A673 (cell line): ENCODE measurements at regions not wholly inside any gene's neighbourhood (a gene's known extent, or its start where the extent isn't known, plus 50 kb on each side); places are given as distances from the start of the nearest gene placed in this dataset.

Experiments used
- BruUV-seq: library from RNA; stranded (reverse); fragments of 400-500 nt; replicated peaks from 2 replicates; lab custom pipeline; 2021; lab: Mats Ljungman, UMichigan
- CTCF ChIA-PET: fragments of 300-600 bp; sonication (Branson Sonifier 250); formaldehyde crosslinking; loops from one replicate; lab custom pipeline; 2022; ENCODE audit warnings: antibody characterized with exemption; lab: Charles Lee
- POLR2A ChIA-PET: fragments of 300-600 bp; sonication (Branson Sonifier 250); formaldehyde crosslinking; loops from one replicate; lab custom pipeline; 2022; ENCODE audit warnings: antibody characterized with exemption; ENCODE audit not compliant: low non-redundant PET; lab: Charles Lee
- DNase-seq: peaks from one replicate; pipeline ENCODE4 v3.0.0-alpha.2; 2015; ENCODE audit warnings: low spot score
- H3K27ac ChIP-seq: fragments of 200-600 bp; sonication (generic); 2 replicates; pipeline ENCODE4 v1.5.1; 2016; ENCODE audit warnings: mixed run types, low read depth, mild to moderate bottlenecking, mixed read lengths, antibody characterized with exemption, low read length; ENCODE audit not compliant: poor library complexity, severe bottlenecking
- H3K27me3 ChIP-seq: fragments of 200-600 bp; sonication (generic); replicated peaks from 2 replicates; pipeline ENCODE4 v1.6.1; 2017; ENCODE audit warnings: mixed run types, low read depth, mild to moderate bottlenecking, mixed read lengths, antibody characterized with exemption, low read length; ENCODE audit not compliant: insufficient read depth, poor library complexity
- H3K36me3 ChIP-seq: fragments of 200-600 bp; sonication (generic); 2 replicates; pipeline ENCODE4 v1.6.1; 2016; ENCODE audit warnings: mixed run types, mild to moderate bottlenecking, mixed read lengths, antibody characterized with exemption, low read length; ENCODE audit not compliant: insufficient read depth, poor library complexity, severe bottlenecking
- H3K4me1 ChIP-seq: fragments of 200-600 bp; sonication (generic); 2 replicates; pipeline ENCODE4 v1.6.1; 2017; ENCODE audit warnings: mixed run types, mild to moderate bottlenecking, mixed read lengths, antibody characterized with exemption, low read length; ENCODE audit not compliant: insufficient read depth, poor library complexity, severe bottlenecking
- H3K4me3 ChIP-seq: fragments of 200-600 bp; sonication (generic); 2 replicates; pipeline ENCODE4 v1.5.1; 2016; ENCODE audit warnings: low read depth, mixed run types, mild to moderate bottlenecking, mixed read lengths, low read length; ENCODE audit not compliant: poor library complexity, severe bottlenecking
- H3K9me3 ChIP-seq: fragments of 200-600 bp; sonication (generic); 2 replicates; pipeline ENCODE4 v1.6.1; 2016; ENCODE audit warnings: mixed run types, low read depth, mild to moderate bottlenecking, mixed read lengths, antibody characterized with exemption, low read length; ENCODE audit not compliant: poor library complexity, severe bottlenecking
- EZH2 ChIP-seq: fragments of 200-600 bp; sonication (generic); IDR thresholded peaks from 2 replicates; pipeline ENCODE4 v1.6.1; 2017; ENCODE audit warnings: borderline replicate concordance, low read depth, mild to moderate bottlenecking, mixed read lengths, antibody characterized with exemption, low read length; ENCODE audit not compliant: poor library complexity, severe bottlenecking
- intact Hi-C: fragments of 100-400 bp; cut with micrococcal nuclease; formaldehyde crosslinking; loops from one replicate; pipeline ENCODE4 v1.10.0; 2022; ENCODE audit not compliant: unreplicated experiment
- TF ChIP-seq, protein P1 (sequence below): fragments of 300-800, 200-600 bp; sonication (generic); conservative IDR thresholded peaks from 2 replicates; pipeline ENCODE4 v1.5.1; 2017; ENCODE audit warnings: low read depth, mild to moderate bottlenecking, antibody characterized with exemption, low read length, moderate library complexity, mixed read lengths

- TF ChIP-seq EZH2: no peak
- TF ChIP-seq, protein P1, sequence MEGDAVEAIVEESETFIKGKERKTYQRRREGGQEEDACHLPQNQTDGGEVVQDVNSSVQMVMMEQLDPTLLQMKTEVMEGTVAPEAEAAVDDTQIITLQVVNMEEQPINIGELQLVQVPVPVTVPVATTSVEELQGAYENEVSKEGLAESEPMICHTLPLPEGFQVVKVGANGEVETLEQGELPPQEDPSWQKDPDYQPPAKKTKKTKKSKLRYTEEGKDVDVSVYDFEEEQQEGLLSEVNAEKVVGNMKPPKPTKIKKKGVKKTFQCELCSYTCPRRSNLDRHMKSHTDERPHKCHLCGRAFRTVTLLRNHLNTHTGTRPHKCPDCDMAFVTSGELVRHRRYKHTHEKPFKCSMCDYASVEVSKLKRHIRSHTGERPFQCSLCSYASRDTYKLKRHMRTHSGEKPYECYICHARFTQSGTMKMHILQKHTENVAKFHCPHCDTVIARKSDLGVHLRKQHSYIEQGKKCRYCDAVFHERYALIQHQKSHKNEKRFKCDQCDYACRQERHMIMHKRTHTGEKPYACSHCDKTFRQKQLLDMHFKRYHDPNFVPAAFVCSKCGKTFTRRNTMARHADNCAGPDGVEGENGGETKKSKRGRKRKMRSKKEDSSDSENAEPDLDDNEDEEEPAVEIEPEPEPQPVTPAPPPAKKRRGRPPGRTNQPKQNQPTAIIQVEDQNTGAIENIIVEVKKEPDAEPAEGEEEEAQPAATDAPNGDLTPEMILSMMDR: no peak
- peak overlapping the region; percentile 16 for H3K27ac ChIP-seq
- no peaks in the 10 kb centered on the region for H3K36me3 ChIP-seq
- DNase-seq: peak; percentile 31
- no peaks in the 10 kb centered on the region for H3K9me3 ChIP-seq
- H3K4me3 ChIP-seq: no peak overlapping the region
- ChIA-PET CTCF (interaction anchor here (0.6 kb wide), 1 partner anchor 414 kb away, joined by 14 read pairs; no protein-coding TSS in a partner anchor), POLR2A (no interaction called here)
- BruUV-seq: no TSS peak
- intact Hi-C loops: no loop called here
- peaks cover 18% of the 10 kb centered on the region for H3K4me1 ChIP-seq
- no peaks in the 10 kb centered on the region for H3K27me3 ChIP-seq
These were observed 190.0 kb upstream of the CIBAR2 start for GRCh38 chr16:85302018-85302847.

DNA sequence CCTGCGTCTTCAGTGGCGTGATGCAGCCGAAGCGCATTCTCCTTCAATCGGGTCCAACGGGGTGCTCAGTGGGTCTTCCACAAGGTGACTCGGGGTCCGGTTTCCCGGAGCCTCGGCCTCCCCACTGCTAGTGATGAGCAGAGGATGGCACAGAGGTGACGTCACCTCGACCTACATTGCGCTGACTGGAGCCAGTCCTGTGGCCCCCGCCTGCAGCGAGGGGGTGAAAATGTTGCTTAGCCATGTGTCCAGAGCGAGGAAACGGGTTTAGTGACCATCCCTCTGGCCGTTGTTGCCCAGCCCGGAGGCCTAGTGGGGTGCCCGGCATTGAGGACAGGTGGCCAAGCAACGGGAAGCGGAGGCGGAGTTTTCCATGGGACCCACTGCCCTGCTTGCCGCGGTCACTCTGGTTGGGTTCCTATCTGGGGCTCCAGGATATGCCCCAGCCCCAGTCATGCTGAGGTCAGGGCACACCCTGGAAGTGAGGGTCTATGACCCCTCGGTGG lies 190.6 kb upstream of the CIBAR2 start:
- H3K27ac ChIP-seq: no peak overlapping the region
- BruUV-seq: no TSS peak

GRCh38 chr16:85303354-85303883 lies 191.1 kb upstream of the CIBAR2 start:
- POLR2A ChIA-PET: no interaction called here
- no peaks in the 10 kb centered on the region for H3K36me3 ChIP-seq
- CTCF ChIA-PET: no interaction called here
- no peaks in the 10 kb centered on the region for H3K27me3 ChIP-seq
- no peak overlapping the region for H3K4me3 ChIP-seq
- H3K4me1 ChIP-seq: peaks cover 22% of the 10 kb centered on the region
- DNase-seq: no peak
- TF ChIP-seq, protein P1: peak; percentile 81
- TF ChIP-seq EZH2: no peak
- no peak overlapping the region for H3K27ac ChIP-seq
- no peaks in the 10 kb centered on the region for H3K9me3 ChIP-seq
- intact Hi-C loops: no loop called here
- no TSS peak for BruUV-seq

More for the DNA sequence above, 190.6 kb upstream of the CIBAR2 start:
- H3K9me3 ChIP-seq: no peaks in the 10 kb centered on the region
- intact Hi-C loops: no loop called here
- DNase-seq: no peak
- peaks cover 18% of the 10 kb centered on the region for H3K4me1 ChIP-seq
- CTCF ChIA-PET: interaction anchor here (0.6 kb wide), 1 partner anchor 413 kb away, joined by 14 read pairs; no protein-coding TSS in a partner anchor
- TF ChIP-seq, protein P1: no peak
- TF ChIP-seq EZH2: no peak
- H3K27me3 ChIP-seq: no peaks in the 10 kb centered on the region
- POLR2A ChIA-PET: no interaction called here
- H3K36me3 ChIP-seq: no peaks in the 10 kb centered on the region
- H3K4me3 ChIP-seq: no peak overlapping the region
